ENCODE measurements at regions not wholly inside any gene's neighbourhood (a gene's known extent, or its start where the extent isn't known, plus 50 kb on each side); places are given as distances from the start of the nearest gene placed in this dataset.
"Not testable (repeated sequence)": the region's sequence is repeated elsewhere in the genome, so short reads cannot be mapped to it uniquely, and the experiment has no call there.

DNA sequence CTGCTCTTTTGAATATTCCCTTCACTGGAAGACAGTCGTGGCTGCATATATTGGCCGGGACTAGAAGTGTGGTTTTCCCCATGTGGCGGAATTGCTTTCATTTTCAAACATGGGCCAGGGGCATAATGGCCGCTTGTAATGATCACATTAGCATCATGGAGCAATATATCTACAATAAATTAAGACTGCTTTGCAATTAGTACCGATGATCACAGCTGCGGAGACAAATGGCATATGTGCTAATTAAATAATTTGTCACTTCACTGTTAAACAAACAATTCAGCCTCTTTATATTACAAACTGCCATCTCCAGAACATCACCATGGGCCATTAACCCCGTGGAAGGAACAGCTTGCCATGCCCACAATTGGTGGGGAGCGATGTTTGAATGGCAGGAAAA lies 68.2 kb upstream of the OLIG2 start:
- ATAC-seq (ENCODE audit: low read depth) (no peak), DNase-seq (ENCODE audit: low spot score) (no peak)
- Histone ChIP-seq H3K27ac (ENCODE audit: poor library complexity, severe bottlenecking) (no peak overlapping the region), H3K4me3 (ENCODE audit: severe bottlenecking) (no peak overlapping the region), H3K36me3 (ENCODE audit: low read depth) (no peaks in the 10 kb centered on the region), H3K4me1 (ENCODE audit: insufficient read depth, poor library complexity, severe bottlenecking) (no peaks in the 10 kb centered on the region), H3K27me3 (ENCODE audit: insufficient read depth, poor library complexity, severe bottlenecking) (peaks cover 100% of the 10 kb centered on the region), H3K9me3 (ENCODE audit: severe bottlenecking) (no peaks in the 10 kb centered on the region)
- TF ChIP-seq, protein P1, sequence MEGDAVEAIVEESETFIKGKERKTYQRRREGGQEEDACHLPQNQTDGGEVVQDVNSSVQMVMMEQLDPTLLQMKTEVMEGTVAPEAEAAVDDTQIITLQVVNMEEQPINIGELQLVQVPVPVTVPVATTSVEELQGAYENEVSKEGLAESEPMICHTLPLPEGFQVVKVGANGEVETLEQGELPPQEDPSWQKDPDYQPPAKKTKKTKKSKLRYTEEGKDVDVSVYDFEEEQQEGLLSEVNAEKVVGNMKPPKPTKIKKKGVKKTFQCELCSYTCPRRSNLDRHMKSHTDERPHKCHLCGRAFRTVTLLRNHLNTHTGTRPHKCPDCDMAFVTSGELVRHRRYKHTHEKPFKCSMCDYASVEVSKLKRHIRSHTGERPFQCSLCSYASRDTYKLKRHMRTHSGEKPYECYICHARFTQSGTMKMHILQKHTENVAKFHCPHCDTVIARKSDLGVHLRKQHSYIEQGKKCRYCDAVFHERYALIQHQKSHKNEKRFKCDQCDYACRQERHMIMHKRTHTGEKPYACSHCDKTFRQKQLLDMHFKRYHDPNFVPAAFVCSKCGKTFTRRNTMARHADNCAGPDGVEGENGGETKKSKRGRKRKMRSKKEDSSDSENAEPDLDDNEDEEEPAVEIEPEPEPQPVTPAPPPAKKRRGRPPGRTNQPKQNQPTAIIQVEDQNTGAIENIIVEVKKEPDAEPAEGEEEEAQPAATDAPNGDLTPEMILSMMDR (IDR thresholded peaks at IDR 0.05; ENCODE audit: poor library complexity, severe bottlenecking) = no peak

DNA sequence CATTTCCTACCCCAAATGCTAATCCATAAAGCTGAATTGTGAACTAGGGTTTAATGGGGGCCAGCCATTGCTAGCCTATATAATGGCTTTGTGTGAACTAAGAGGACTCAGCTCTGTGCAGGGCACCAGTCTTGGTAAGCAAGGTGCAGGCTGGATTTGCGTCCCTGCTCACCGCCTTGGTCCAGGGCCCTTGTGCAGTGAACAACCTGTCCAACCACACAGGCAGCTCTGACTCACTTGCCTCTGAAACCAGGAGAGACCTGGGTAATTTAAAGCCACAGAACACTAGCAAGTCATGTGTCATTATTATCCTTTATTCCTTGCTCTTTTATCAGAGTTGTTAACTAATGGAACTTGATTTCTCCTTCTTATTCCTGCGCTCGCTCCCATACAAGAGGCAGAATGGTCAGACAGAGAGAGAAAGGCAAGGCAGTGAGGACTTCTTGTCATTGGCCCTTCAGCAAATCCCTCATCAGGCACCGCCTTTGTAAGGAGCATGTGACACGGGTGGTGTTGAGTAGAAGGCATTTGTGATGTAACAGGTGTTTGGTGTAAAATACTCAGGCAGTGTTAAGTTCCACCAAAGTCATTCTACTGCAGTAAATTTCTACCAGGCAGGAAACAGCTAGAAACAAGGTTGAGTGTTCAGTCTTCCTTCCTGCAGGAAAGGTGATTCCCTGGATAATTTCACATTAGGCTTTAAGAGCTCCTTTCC lies 67.3 kb upstream of the OLIG2 start:
- DNase-seq (ENCODE audit: low spot score) (no peak), ATAC-seq (ENCODE audit: low read depth) (no peak)
- H3K9me3 ChIP-seq (ENCODE audit: severe bottlenecking) = no peaks in the 10 kb centered on the region
- TF ChIP-seq, protein P1 (IDR thresholded peaks at IDR 0.05; ENCODE audit: poor library complexity, severe bottlenecking) = no peak
- no peak overlapping the region for H3K27ac ChIP-seq (ENCODE audit: poor library complexity, severe bottlenecking)
- H3K36me3 ChIP-seq (ENCODE audit: low read depth) = no peaks in the 10 kb centered on the region
- peaks cover 96% of the 10 kb centered on the region for H3K27me3 ChIP-seq (ENCODE audit: insufficient read depth, poor library complexity, severe bottlenecking)
- no peaks in the 10 kb centered on the region for H3K4me1 ChIP-seq (ENCODE audit: insufficient read depth, poor library complexity, severe bottlenecking)
- H3K4me3 ChIP-seq (ENCODE audit: severe bottlenecking) = no peak overlapping the region

DNA sequence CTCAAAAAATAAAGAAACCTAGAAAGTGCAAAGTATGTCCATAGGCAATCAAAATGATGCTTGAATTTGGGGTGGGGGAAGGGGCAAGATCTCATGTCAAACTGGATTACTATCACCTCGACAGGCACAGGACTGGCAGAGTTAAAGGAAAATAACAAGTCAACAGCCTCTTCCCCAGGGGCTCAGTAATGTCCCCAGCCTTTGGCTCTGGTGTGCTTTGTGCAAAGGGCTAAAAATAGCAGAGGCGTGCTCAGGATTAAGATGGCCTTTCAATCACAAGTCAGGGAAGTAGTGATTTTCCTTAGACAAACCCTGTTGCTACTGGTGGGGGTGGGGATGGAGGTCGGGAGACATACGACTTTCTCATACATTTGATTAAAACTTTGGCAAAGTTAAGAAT lies 63.5 kb upstream of the OLIG2 start:
- peaks cover 63% of the 10 kb centered on the region for H3K27me3 ChIP-seq (ENCODE audit: insufficient read depth, poor library complexity, severe bottlenecking)
- no peaks in the 10 kb centered on the region for H3K36me3 ChIP-seq (ENCODE audit: low read depth)
- no peak for DNase-seq (ENCODE audit: low spot score)
- no peak overlapping the region for H3K27ac ChIP-seq (ENCODE audit: poor library complexity, severe bottlenecking)
- TF ChIP-seq, protein P1 (IDR thresholded peaks at IDR 0.05; ENCODE audit: poor library complexity, severe bottlenecking) = no peak
- no peaks in the 10 kb centered on the region for H3K9me3 ChIP-seq (ENCODE audit: severe bottlenecking)
- no peaks in the 10 kb centered on the region for H3K4me1 ChIP-seq (ENCODE audit: insufficient read depth, poor library complexity, severe bottlenecking)
- H3K4me3 ChIP-seq (ENCODE audit: severe bottlenecking) = no peak overlapping the region
- no peak for ATAC-seq (ENCODE audit: low read depth)

DNA sequence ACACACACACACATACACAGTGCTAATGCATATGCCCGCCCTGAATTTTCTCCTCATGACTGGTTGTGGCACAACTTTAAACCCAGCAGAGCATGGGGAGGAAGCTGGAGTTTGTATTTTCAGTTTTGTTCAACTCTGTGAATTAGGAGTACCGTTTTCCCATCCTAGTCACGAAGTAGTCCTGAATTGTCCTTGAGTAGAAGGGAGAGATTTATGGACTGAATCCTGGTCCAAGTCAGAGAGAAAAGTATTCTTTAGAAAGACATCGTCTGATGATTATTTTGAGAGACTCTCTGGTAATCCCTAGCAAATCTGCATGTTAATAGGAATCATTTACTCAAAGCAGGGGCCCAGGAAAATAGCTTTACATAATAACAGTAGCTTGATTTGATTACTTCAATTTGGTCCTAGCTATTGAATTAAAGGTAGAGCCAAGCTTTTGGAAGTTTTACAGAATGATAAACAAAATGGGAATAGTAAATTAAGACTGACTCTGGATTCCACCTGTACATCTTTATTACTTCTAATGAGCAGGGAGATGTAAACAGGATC lies 60.5 kb upstream of the OLIG2 start:
- no peak overlapping the region for H3K4me3 ChIP-seq (ENCODE audit: severe bottlenecking)
- no peak for ATAC-seq (ENCODE audit: low read depth)
- TF ChIP-seq, protein P1 (IDR thresholded peaks at IDR 0.05; ENCODE audit: poor library complexity, severe bottlenecking) = no peak

DNA sequence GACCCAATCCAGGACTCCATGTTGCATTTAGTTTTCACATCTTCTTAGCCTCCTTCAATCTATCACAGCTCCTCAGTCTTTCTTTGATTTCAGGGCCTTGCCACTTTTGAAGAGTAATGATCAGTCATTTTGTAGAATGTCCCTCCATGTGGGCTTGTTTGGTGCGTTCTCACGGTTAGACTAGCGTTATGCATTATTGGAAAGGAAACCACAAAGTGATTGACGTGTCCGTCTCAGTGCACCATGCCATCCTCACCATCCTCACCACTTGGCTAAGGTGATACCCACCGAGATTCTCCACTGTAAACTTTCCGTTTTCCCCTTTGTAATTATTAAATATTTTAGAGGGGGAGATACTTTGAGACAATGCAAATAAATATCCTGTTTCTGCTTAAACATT lies 59.6 kb upstream of the OLIG2 start:
- DNase-seq (ENCODE audit: low spot score) (no peak), ATAC-seq (ENCODE audit: low read depth) (no peak)
- TF ChIP-seq, protein P1 (IDR thresholded peaks at IDR 0.05; ENCODE audit: poor library complexity, severe bottlenecking) = no peak

More for the DNA sequence above, 60.5 kb upstream of the OLIG2 start:
- no peak for DNase-seq (ENCODE audit: low spot score)
- no peaks in the 10 kb centered on the region for H3K4me1 ChIP-seq (ENCODE audit: insufficient read depth, poor library complexity, severe bottlenecking)
- H3K36me3 ChIP-seq (ENCODE audit: low read depth) = no peaks in the 10 kb centered on the region
- H3K9me3 ChIP-seq (ENCODE audit: severe bottlenecking) = no peaks in the 10 kb centered on the region
- peaks cover 48% of the 10 kb centered on the region for H3K27me3 ChIP-seq (ENCODE audit: insufficient read depth, poor library complexity, severe bottlenecking)
- H3K27ac ChIP-seq (ENCODE audit: poor library complexity, severe bottlenecking) = no peak overlapping the region

DNA sequence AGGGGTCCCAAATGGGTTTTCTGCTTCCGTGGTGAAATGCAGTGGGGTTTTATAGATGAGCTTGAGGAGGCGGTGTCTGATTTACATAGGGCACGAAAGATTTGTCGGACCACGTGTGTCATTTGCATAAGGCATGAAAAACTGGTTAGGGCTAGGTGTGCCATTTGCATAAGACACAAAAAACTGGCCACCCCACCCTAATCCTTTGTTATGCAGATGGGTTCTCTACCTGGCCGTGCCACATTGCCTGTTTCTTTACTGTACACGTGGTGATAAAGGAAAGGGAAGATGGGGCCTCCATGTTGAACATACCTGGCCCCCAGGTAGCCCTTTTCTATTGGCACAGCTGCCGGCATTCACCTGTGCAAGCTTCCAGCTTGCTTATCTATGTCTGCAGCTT lies 57.6 kb upstream of the OLIG2 start:
- H3K27me3 ChIP-seq (ENCODE audit: insufficient read depth, poor library complexity, severe bottlenecking) = peaks cover 29% of the 10 kb centered on the region
- H3K4me1 ChIP-seq (ENCODE audit: insufficient read depth, poor library complexity, severe bottlenecking); H3K36me3 ChIP-seq (ENCODE audit: low read depth); ATAC-seq (ENCODE audit: low read depth); H3K4me3 ChIP-seq (ENCODE audit: severe bottlenecking); DNase-seq (ENCODE audit: low spot score); H3K9me3 ChIP-seq (ENCODE audit: severe bottlenecking); H3K27ac ChIP-seq (ENCODE audit: poor library complexity, severe bottlenecking): not testable (repeated sequence)

More for the DNA sequence above, 59.6 kb upstream of the OLIG2 start:
- Histone ChIP-seq H3K4me3 (ENCODE audit: severe bottlenecking) (no peak overlapping the region), H3K36me3 (ENCODE audit: low read depth) (no peaks in the 10 kb centered on the region), H3K9me3 (ENCODE audit: severe bottlenecking) (no peaks in the 10 kb centered on the region), H3K27ac (ENCODE audit: poor library complexity, severe bottlenecking) (no peak overlapping the region), H3K27me3 (ENCODE audit: insufficient read depth, poor library complexity, severe bottlenecking) (peaks cover 39% of the 10 kb centered on the region), H3K4me1 (ENCODE audit: insufficient read depth, poor library complexity, severe bottlenecking) (no peaks in the 10 kb centered on the region)
